GM06990 (cell line): ENCODE measurements at regions not wholly inside any gene's neighbourhood (a gene's known extent, or its start where the extent isn't known, plus 50 kb on each side); places are given as distances from the start of the nearest gene placed in this dataset.

ENCODE experiments used
- DNase-seq: peaks from one replicate; pipeline ENCODE4 v3.0.0-alpha.2; 2011; ENCODE audit not compliant: insufficient read length; ENCODE audit errors: extremely low read depth
- H3K27me3 ChIP-seq: replicated peaks from 2 replicates; pipeline ENCODE4 v1.6.0; 2011; ENCODE audit warnings: low read length; ENCODE audit not compliant: control insufficient read depth, insufficient read depth
- H3K36me3 ChIP-seq: 2 replicates; pipeline ENCODE4 v1.5.1; 2011; ENCODE audit warnings: low read length; ENCODE audit not compliant: control insufficient read depth, insufficient read depth
- H3K4me3 ChIP-seq: replicated peaks from 2 replicates; pipeline ENCODE4 v1.5.1; 2011; ENCODE audit warnings: low read depth, mild to moderate bottlenecking, control low read depth, low read length
- CTCF ChIP-seq: IDR thresholded peaks from 2 replicates; pipeline ENCODE4 v1.5.1; 2011; ENCODE audit warnings: low read length, control low read depth, mild to moderate bottlenecking, inconsistent platforms; ENCODE audit not compliant: insufficient read depth, poor library complexity, severe bottlenecking

- no peak for DNase-seq
- H3K36me3 ChIP-seq: no peaks in the 10 kb centered on the region
- no peak overlapping the region for H3K4me3 ChIP-seq
- no peak for TF ChIP-seq CTCF
- H3K27me3 ChIP-seq: peaks cover 3% of the 10 kb centered on the region
These were observed 231.8 kb downstream of the WDR11 start for GRCh38 chr10:121082984-121083383.

- no peak overlapping the region for H3K4me3 ChIP-seq
- no peak for DNase-seq
These were observed 233.0 kb downstream of the WDR11 start for GRCh38 chr10:121084016-121084674.

GRCh38 chr10:121084675-121085070 lies 233.5 kb downstream of the WDR11 start:
- DNase-seq: no peak
- Histone ChIP-seq H3K36me3 (no peaks in the 10 kb centered on the region), H3K4me3 (no peak overlapping the region), H3K27me3 (peaks cover 3% of the 10 kb centered on the region)
- no peak for TF ChIP-seq CTCF

More at GRCh38 chr10:121084016-121084674, 233.0 kb downstream of the WDR11 start:
- no peak for TF ChIP-seq CTCF
- no peaks in the 10 kb centered on the region for H3K36me3 ChIP-seq
- H3K27me3 ChIP-seq: peaks cover 3% of the 10 kb centered on the region

- Histone ChIP-seq H3K27me3 (peaks cover 3% of the 10 kb centered on the region), H3K4me3 (no peak overlapping the region), H3K36me3 (no peaks in the 10 kb centered on the region)
- TF ChIP-seq CTCF: no peak
- DNase-seq: no peak
These were observed 234.2 kb downstream of the WDR11 start for GRCh38 chr10:121085367-121085766.

GRCh38 chr10:121087129-121087528 lies 236.0 kb downstream of the WDR11 start:
- Histone ChIP-seq H3K36me3 (no peaks in the 10 kb centered on the region), H3K4me3 (no peak overlapping the region), H3K27me3 (peaks cover 3% of the 10 kb centered on the region)
- DNase-seq: peak; percentile 10
- no peak for TF ChIP-seq CTCF

GRCh38 chr10:121087688-121088087 lies 236.5 kb downstream of the WDR11 start:
- H3K4me3 ChIP-seq: no peak overlapping the region
- DNase-seq: no peak
- H3K27me3 ChIP-seq: peaks cover 3% of the 10 kb centered on the region
- TF ChIP-seq CTCF: no peak
- H3K36me3 ChIP-seq: no peaks in the 10 kb centered on the region
